CD4-positive, alpha-beta T cell treated with Interleukin-15 for 4 hours (primary cell): ENCODE measurements at regions not wholly inside any gene's neighbourhood (a gene's known extent, or its start where the extent isn't known, plus 50 kb on each side); places are given as distances from the start of the nearest gene placed in this dataset.

Source experiments
- DNase-seq: peaks from one replicate; pipeline ENCODE4 v3.0.0-alpha.2; 2020; ENCODE audit warnings: low spot score

DNA sequence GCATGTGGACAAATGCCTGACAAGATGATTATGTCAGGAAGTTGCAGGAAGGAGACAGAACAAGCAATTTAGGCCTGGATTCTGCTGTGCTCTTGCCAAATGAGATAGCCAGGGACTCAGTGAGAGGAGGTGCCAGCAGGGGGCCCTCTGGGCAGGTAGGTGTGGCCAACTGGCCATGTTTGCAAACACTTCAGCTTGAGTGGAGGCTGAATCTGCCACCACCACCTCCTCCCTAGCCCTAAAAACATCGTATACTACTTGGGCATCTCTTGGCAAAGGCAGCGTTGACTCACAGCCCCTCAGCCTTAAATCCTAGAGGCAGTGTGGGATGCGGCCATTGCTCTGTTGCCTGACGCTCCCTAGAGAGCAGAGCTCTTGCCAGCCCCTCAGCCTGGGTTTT is 95.1 kb upstream of the PLET1 start:
- DNase-seq, result no peak

DNA sequence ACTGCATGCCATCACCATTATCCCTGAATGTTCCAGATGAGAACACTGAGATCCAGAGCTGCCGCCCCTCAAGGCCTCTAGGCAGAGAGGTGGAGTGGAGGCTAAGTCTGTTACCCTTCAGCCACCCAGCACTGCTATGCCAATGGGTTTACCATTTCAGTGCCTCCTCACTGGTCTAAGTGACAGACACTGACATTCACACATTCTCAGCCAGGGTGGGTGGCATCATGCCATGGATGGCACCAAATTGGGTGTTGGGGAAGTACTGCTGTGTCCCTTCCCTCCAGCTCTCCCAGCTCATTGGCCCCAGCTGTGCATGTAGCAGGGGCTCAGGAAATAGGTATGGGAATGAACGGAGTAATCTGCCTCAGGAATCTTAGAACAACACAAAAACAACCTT is 96.8 kb upstream of the PLET1 start:
- no peak for DNase-seq

DNA sequence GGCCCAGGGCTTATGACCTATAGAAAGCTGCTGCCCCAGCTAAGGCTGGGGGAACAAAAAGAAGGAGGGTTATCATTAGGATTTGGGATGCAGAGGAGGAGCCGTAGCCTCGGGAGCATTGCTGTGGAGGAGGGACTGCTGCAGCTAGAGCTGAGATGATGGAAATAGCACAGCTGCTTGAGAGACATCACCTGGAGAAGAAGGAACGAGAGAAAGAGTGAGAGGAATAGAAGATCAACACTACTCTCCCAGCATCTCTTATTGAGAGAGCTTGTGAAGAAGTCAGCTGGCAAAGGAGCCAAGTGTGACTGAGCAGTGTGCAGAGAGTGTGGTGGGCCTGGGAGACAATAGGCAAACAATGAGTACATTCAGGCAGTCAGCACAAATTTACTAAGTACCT is 100.7 kb upstream of the PLET1 start:
- DNase-seq, result no peak

DNA sequence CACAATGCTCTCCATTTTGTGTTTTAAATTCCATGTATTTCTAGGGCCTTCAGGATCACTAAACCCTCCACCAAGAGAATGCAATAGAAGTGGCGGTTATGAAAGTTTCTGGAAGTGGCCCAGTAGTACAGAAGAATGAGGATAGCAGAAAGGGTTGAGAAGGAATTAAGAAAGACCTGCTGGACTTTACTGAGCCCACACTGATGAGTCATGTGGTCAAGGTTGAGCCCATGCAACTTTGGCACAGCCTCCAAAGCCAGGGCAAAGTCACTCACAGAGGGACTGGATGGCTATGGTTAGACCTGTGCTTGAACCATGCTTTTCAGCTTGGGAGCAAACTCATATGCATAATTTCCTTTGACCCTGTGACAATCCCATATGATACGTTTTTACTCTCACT is 102.9 kb upstream of the PLET1 start:
- DNase-seq, result no peak

DNA sequence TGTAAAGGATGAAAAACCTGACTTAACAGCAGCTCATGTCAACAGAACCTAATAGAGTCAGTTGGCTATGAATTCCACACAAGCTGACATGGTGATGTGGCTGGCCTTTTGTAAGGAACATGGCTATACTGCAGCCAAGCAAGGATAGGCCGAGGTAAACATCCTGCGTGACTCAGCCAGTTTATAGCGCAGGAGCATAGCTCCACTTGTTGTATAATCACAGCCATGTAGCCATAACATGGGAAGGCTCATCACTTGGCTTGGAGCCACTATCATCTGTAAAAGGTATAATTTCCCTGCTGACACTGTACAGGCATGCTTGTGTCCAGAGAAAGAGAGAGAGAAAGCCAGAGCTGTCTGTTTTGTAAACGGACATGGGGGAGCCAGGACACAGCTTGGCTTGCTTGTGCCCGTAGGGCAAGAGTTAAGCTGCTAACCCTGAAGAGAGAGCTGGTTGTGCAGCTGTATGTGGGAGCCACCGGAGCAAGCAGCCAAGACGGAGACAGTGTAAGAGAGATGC is 104.4 kb upstream of the PLET1 start:
- no peak for DNase-seq

DNA sequence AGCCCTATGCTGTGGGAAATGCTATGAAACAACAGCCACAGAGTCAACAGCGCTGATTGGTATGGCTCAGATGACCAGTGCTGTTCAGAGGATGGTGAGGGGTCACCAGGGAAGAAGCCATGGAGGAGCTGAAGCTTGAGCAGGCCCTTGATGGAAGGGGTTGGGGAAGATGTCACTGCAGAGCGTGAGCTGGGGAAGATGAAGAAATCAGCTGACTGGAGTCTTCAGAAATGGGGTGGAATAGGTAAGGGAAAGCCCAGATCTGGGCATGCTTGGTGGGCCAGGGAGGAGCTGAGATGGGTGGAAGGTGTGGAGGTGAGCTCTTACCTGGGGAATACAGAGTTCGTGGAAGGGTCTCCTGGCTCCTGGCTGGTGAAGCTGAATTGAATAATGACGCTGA is 105.4 kb upstream of the PLET1 start:
- DNase-seq, result no peak

DNA sequence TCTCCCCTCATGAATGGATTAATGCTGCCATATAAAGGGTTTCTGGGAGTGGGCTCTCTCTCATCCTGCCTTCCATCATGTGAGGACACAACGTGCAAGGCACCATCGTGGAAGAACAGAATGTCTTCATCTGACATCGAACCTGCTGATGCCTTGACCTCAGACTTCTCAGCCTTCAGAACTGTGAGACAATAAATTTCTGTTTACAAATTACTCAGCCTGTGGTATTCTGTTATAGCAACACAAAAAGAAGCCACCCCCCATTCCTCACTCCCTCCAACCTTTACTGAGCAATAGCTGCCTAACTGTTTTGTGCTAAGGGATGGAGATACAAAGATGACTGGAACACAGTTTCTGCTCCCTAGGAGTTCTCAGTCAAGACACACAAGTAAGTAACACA is 106.1 kb upstream of the PLET1 start:
- DNase-seq, result no peak

DNA sequence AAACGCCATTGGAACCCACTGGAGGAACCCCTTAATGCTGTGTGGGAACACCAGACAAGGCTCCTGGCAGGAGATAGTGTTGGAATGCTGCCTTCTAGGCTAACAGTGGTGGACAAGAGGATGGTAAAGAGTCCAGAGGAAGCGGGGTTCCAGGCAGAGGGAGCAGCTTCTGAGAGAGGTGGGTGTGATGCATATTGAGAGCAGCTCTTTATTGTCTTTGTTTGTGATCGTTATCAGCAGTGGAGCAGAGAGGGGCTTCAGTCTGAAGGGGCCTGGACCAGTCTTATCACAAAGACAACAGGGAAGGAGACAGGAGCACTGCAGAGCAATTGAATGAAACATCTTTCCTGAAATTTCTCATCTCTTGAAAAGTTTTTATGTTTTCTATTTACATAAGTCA is 106.8 kb upstream of the PLET1 start:
- DNase-seq, result no peak

DNA sequence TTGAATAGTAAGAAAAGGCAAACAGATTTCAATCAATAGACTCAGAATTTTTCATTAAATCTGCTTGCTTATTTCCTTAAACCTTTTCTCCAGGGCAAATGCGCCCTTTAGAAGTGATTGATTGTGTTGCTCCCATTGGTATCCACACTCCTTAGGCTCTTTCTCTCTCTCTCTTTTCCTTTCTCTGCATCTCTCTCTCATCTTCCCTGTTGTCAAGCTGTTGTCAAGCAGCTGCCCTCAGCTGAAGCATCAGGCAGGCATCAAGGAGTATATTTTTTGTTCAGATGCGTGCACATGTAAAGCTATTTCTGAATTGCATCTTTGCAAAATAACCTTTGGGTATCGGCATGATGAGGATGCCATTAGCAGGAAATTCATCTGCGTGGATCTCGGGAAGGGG is 107.2 kb upstream of the PLET1 start:
- DNase-seq, result no peak

DNA sequence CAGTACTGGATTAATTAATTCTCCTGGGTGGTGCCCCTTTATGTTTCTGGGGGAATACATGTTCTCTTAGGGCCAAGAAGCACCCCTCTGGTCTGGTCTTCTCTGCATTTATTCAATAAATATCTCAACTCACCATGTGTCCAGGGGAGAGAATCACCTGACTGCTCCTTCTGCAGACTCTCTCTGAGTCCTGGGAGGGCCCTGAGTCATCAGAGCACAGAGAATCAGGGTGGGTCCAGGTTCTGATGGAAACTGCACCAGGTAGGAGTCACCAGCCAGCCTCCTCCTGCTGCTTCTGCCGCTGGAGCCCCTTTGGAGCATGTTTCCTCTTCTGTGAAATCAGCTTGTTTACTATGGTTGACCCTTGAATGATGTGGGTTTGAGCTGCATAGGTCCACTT is 107.7 kb upstream of the PLET1 start:
- no peak for DNase-seq

DNA sequence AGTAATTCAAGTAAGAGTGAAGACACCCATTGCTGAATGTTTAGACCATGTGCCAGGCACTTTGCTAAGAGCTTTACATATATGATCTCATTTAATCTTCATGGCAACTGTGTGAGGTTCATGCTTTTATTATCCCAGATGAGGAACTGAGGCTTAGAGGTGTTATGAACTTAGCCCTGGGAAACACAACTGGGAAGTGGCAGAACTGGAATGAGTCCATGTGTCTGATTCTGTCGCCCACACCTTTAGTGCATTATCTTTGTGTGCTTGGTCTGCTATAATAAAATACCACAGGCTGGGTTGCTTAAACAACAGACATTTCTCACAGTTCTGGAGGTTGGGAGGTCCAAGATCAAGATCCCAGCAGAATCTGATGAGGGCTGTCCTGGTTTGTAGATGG is 108.7 kb upstream of the PLET1 start:
- DNase-seq, result no peak

DNA sequence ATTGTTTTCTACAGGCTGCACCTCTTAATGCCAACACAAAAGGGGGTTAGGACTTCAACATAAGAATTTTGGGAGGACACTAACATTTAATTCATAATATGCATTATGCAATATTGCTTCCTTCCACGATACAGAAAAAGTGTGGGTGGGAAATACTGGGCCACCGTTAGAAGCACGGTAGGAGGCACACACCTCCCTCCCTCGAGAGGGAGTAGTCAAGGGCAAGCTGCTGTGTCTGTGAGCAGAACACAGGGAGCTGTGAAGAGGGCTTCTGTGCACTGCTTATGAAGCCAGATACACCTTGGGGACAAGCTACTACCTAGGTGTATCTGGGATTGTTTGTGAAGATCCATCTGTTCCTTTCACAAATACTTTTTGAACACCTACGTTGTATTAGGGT is 109.3 kb upstream of the PLET1 start:
- DNase-seq, result no peak

DNA sequence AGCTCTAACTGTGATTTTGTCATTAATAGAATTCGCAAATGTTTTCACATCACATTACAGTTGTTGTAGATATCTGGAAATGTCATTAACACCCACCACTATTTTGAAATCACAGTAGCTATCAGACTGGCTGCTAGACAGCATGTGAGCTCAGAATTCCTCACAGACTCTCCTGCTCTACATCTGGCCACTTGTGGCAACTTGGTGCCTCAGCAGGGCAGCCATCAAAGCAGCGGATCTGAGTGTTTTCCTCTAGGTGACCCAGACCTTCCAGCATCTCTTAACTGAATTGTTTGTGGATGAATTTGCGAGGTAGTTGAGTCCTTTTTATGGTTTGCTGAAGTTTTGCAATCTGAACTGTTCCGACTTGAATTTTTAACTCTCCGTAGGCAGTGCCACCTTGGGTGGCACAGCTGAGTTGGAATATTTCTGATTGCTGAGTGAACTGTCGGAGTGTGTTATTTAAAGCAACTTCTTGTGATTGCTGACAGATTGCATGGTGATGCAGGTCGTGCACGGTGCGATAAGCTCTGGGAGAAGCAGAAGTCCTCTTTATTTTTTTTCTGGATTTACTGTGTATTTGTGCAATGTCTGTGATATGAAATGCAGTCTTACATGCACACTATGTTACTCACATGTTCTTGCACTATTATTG is 114.0 kb upstream of the PLET1 start:
- DNase-seq, result no peak

DNA sequence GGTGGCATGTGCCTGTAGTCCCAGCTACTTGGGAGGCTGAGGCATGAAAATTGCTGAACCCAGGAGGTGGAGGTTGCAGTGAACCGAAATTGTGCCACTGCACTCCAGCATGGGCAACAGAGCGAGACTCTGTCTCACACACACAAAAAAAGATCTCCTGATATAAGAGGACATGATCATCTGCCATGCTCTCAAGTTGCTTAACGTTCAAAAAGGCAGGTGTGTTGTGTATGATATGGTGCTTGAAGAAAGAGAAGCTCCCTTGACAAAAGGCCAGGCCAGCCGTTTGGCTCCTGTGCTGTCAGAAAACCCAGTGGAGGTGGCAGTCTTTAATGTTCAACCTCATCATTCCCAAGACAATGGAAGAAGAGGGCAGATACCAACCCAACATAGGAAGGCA is 117.3 kb upstream of the PLET1 start:
- no peak for DNase-seq

DNA sequence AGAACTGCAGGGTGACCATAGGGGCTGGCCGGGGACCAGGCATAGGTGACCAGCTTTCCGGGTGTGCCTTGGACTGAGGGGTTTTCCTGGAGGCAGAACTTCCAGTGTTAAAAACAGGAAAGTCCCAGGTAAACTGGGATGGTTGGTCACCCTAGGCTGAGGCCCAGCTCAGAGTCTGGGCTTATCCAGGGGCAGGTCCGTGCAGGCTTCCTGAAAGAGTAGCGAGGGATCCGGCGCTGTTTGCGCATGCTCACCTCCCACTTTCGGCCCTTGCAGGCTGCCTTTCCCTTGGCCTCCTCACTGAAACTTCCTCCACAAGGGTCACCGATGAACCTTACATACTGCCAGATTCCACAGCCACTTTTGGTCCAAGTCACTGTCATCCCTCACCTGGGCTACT is 119.8 kb upstream of the PLET1 start:
- DNase-seq, result no peak

DNA sequence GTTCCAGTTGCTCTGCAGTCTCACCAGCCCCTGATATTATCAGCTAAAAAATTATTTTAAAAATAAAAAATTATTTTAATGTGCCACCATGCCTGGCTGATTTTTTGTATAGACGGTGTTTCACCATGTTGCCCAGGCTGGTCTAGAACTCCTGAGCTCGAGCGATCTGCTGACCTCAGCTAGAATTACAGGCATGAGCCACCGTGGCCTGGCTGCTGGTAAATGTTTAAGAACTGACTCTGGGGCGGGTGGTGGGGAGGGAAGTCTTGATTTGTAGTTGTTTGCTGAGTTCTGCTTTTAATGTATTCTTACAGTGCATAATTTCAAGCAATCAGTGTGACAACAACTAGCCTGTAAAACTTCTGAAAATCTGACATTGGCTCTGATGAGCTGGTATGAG is 120.9 kb upstream of the PLET1 start:
- DNase-seq, result no peak

DNA sequence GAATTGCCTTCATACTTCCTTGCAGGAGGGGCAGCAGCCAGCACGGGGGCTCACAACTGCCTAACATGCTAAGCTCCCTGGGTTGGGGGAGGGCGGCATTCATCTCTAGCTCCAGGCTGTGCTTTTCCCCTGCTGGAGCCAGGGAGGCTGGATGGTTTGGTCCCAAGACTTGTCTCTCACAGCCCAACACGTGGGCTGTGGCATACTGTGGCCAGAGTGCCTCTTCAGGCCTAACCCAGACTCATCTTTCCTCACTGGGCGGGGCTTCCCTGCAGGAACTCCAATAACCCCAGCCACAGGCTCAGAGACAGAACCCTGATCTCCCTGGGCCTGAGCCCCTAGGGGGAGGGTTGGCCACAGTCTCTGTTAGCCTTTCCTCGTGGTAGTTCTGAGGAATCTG is 121.9 kb upstream of the PLET1 start:
- DNase-seq, result no peak

DNA sequence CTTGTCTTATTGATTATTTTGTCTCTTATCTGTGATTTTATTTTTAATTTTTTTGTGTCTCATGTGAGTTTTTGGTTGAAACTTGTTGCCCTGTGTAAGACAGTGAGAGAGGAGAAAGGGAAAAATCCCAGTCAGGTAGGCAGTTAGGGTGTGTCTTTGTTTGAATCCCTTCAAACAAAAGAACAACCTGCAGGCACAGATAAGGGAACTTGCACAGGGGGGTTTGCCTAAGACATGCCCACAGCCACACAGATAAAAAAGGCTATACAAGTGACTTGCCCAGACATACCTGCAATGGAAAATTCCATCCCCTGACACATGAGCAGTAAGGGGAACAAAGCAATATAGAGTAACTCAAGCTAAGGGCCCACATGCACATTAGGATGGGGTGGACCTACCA is 127.8 kb upstream of the PLET1 start:
- no peak for DNase-seq

DNA sequence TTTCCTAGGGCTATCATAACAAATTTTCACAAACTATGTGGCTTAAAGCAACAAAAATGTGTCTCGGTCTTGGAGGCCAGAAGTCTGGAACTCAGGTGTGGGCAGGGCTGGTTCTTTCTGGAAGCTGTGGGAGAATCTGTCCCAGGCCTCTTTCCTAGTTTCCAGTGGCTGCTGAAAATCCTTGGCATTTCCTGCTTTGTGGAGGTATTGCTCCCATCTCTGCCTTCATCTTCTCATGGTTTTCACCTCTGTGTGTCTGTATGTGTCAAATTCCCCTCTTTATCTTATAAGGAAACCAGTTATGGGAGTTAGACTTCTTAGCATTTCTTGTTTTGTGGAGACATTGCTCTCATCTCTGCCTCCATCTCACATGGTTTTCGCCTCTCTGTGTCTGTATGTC is 130.4 kb upstream of the PLET1 start:
- no peak for DNase-seq

DNA sequence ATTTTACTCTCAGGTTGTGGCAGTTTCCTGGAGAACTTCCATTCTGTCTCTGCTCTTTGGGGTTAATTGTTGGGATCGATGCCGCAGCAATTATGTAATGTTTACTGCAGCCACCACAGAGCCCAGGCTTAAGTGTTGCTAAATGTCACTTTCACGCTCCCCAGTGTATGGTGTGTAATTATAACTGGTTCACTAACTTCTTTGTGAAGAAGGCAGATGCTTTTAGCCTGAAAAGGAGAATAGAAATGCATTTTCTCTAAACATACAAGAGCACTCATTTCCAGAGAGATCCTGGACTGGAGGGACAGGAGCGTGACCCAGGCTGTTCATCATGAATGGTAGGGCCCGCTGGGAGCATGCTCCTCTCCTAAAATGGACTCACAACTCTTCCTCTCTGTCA is 132.2 kb upstream of the PLET1 start:
- DNase-seq, result no peak

DNA sequence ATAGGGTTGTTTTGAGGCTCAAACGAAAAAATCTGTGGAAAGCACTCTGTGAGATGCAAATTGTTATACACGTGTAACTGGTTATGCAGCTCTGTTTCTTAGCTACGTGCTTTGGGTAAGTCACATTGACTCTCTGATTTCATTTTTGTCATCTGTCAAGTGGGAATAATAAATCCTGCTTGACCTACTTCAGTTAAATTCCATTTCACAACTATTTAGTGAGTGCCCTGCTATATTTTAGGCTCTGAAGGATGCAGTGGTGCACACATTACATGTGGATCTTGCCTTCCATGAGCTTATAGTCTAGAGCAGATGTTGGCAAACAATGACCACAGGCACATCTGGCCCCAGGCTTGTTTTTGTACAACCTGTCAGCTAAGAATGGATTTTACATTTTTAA is 133.6 kb upstream of the PLET1 start:
- no peak for DNase-seq

DNA sequence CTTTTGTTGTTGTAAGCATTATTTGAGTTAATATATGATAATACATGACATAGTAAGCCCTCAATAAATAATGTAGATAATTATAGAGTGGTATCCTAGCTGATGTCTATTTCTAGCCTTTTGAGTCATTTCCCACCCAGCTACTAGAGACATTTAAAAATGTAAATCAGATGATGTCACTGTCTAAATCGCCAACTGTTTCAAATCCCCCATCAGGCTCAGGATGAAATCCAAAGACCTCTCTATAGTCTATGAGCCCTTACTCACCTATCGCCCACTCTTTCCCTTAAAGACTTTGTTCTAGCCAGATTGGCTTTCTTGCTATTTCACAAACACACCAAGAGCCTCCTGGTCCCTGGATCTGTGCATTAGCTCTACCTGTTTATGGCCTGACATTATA is 135.4 kb upstream of the PLET1 start:
- DNase-seq, result no peak

DNA sequence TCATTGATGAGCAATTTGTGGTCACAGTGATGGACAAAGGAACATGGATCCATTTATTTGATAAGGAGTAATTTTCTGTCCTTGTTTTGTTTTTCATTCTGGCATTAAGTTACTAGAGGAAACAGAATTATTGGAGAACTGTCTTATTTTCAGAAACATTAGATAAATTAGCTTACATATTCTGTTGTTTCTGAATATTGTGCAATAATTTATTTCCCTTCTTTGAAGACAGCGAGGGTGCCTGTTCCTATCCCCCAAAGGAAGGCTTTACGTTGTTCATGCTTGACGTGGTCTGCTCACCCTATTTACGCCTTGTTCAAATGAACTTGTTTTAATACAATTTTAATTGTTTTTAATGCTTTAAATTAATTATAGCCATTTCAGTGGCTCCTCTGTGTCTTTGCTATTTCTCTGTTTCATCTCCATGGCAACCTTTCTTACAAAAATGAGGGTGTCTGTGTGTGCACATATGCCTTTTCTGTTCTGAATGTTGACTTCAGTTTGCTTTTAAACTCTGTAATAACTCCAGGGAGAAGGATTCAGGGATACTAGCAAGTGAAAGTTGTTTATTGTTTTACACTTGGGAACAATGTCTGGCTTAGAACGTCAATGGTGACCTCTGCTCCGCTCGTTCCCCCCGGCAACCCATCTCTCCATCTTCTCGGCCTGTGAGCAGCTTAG is 138.3 kb upstream of the PLET1 start:
- no peak for DNase-seq

DNA sequence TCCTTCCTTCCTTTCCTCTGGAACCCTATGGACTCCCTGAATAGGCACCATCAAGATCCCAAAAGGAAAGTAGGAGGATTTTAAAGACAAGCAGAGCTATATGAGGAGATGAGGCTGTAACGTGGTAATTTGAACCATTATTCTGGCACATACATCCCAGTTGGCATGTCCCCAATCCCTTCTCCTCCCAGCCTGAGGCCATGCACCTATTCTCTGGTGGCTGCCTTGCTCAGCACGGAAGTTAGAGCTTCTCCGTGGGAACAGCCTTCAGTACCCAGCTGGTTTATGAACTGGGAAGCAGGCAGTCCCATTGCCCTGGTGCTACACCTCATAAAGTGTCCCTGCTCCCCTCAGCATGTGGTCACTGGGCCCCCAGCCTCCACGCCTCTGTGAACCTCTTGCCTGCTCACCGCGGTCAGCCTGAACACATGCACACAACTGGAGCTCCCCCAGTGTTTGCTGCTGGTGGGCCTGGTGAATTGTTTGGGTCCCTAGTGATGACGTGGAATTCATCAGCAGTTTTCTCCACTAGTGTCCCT is 139.9 kb upstream of the PLET1 start:
- DNase-seq, result no peak
